ENCODE measurements at regions not wholly inside any gene's neighbourhood (a gene's known extent, or its start where the extent isn't known, plus 50 kb on each side); places are given as distances from the start of the nearest gene placed in this dataset.

- TF ChIP-seq TP53 (CRISPR knock-in tag; IDR thresholded peaks at IDR 0.05) = no peak
- no peak for TF ChIP-seq HEYL (CRISPR knock-in tag; IDR thresholded peaks at IDR 0.05)
- no peak for TF ChIP-seq PHF8 (IDR thresholded peaks at IDR 0.05; ENCODE audit: borderline replicate concordance, low read depth)
- no peak for TF ChIP-seq ZNF302 (CRISPR knock-in tag; IDR thresholded peaks at IDR 0.05)
- no peak for TF ChIP-seq MAX (IDR thresholded peaks at IDR 0.05)
- no peak for TF ChIP-seq ZC3H11A (IDR thresholded peaks at IDR 0.05)
Measured at GRCh38 chr13:109899748-109900147, 113.4 kb upstream of the IRS2 start (continued).

GRCh38 chr13:109899316-109899715 is 112.9 kb upstream of the IRS2 start:
- no peak for FAIRE-seq

GRCh38 chr13:109897988-109898624 is 111.7 kb upstream of the IRS2 start:
- WGBS (ENCODE audit: missing lambda C conversion rate) = 66% methylated on average over 5 of the region's 5 CpGs
- POLR2A ChIA-PET = no interaction called here
- CTCF ChIA-PET = interaction anchor here (1.0 kb wide), 1 partner anchor 14 kb away, joined by 3 read pairs; no protein-coding TSS in a partner anchor

More at GRCh38 chr13:109899316-109899715, 112.9 kb upstream of the IRS2 start:
- POLR2A ChIA-PET = no interaction called here
- TF ChIP-seq KDM5A (IDR thresholded peaks at IDR 0.05) (no peak), CBX2 (IDR thresholded peaks at IDR 0.05; ENCODE audit: borderline replicate concordance, low read depth) (no peak)
- no peak overlapping the region for H3K27ac ChIP-seq
- H3K4me2 ChIP-seq = no peak overlapping the region
- 100% methylated on average over 3 of the region's 3 CpGs for WGBS (ENCODE audit: missing lambda C conversion rate)
- H3K9me3 ChIP-seq = no peaks in the 10 kb centered on the region
- CTCF ChIA-PET = no interaction called here
- no peak overlapping the region for H3K4me3 ChIP-seq
- no peak for DNase-seq (ENCODE audit: low read depth in 1 of 2, low spot score in 1 of 2)
- no peak for ATAC-seq
- H3K4me1 ChIP-seq = no peaks in the 10 kb centered on the region

More at GRCh38 chr13:109897988-109898624, 111.7 kb upstream of the IRS2 start:
- TF ChIP-seq POLR2AphosphoS2 (conservative IDR thresholded peaks at IDR 0.05; ENCODE audit: low read length) (no peak), HMGXB4 (CRISPR knock-in tag; IDR thresholded peaks at IDR 0.05; ENCODE audit: borderline replicate concordance) (no peak), MAZ (IDR thresholded peaks at IDR 0.05; ENCODE audit: borderline replicate concordance, low read depth, low read length) (no peak), HOXB5 (CRISPR knock-in tag; IDR thresholded peaks at IDR 0.05) (no peak), E2F6 (IDR thresholded peaks at IDR 0.05; ENCODE audit: borderline replicate concordance, low read depth) (no peak), BCL3 (IDR thresholded peaks at IDR 0.05) (no peak), FOSL2 (IDR thresholded peaks at IDR 0.05) (no peak), FOSL2 (CRISPR knock-in tag; IDR thresholded peaks at IDR 0.05) (no peak), ESRRA (IDR thresholded peaks at IDR 0.05; ENCODE audit: borderline replicate concordance, low read length) (no peak)
- FAIRE-seq = no peak
- no peak for DNase-seq (ENCODE audit: low read depth in 1 of 2, low spot score in 1 of 2)
- Histone ChIP-seq H3K27ac (no peak overlapping the region), H3K4me2 (no peak overlapping the region), H3K4me3 (no peak overlapping the region), H3K9me3 (no peaks in the 10 kb centered on the region), H3K4me1 (no peaks in the 10 kb centered on the region)
- no peak for ATAC-seq

Measured in A549 (cell line).